Smooth muscle cell (in vitro differentiated cells): ENCODE measurements at regions not wholly inside any gene's neighbourhood (a gene's known extent, or its start where the extent isn't known, plus 50 kb on each side); places are given as distances from the start of the nearest gene placed in this dataset.

ENCODE experiments used
- DNase-seq: peaks from one replicate; lab custom pipeline; 2025; ENCODE audit not compliant: unreplicated experiment; lab: John Stamatoyannopoulos, UW
- H2AFZ ChIP-seq: fragments of 200-600 bp; sonication (generic); 2 replicates; pipeline ENCODE4 v1.6.0; 2016; ENCODE audit warnings: antibody characterized with exemption, low read depth, mild to moderate bottlenecking
- H3F3A ChIP-seq: fragments of 200-600 bp; sonication (generic); 2 replicates; pipeline ENCODE4 v1.6.0; 2017; ENCODE audit warnings: antibody characterized with exemption, low read depth
- H3K27ac ChIP-seq: fragments of 200-600 bp; sonication (generic); 2 replicates; pipeline ENCODE4 v1.5.1; 2016; ENCODE audit warnings: low read depth, mild to moderate bottlenecking
- H3K27me3 ChIP-seq: fragments of 200-600 bp; sonication (generic); 2 replicates; pipeline ENCODE4 v1.6.1; 2016; ENCODE audit warnings: low read depth, mild to moderate bottlenecking
- H3K36me3 ChIP-seq: fragments of 200-600 bp; sonication (generic); 2 replicates; pipeline ENCODE4 v1.5.1; 2016; ENCODE audit warnings: low read depth
- H3K4me1 ChIP-seq: fragments of 200-600 bp; sonication (generic); 2 replicates; pipeline ENCODE4 v1.5.1; 2016; ENCODE audit warnings: low read depth
- H3K4me2 ChIP-seq: fragments of 200-600 bp; sonication (generic); 2 replicates; pipeline ENCODE4 v1.6.0; 2016; ENCODE audit warnings: mild to moderate bottlenecking
- H3K4me3 ChIP-seq: fragments of 200-600 bp; sonication (generic); 2 replicates; pipeline ENCODE4 v1.5.1; 2016; ENCODE audit warnings: mild to moderate bottlenecking
- H3K79me2 ChIP-seq: fragments of 200-600 bp; sonication (generic); 2 replicates; pipeline ENCODE4 v1.6.0; 2016; ENCODE audit warnings: low read depth, mild to moderate bottlenecking
- H3K9ac ChIP-seq: fragments of 200-600 bp; sonication (generic); 2 replicates; pipeline ENCODE4 v1.6.0; 2016; ENCODE audit warnings: low read depth
- H3K9me3 ChIP-seq: fragments of 200-600 bp; sonication (generic); replicated peaks from 2 replicates; pipeline ENCODE4 v1.5.1; 2016; ENCODE audit warnings: low read depth
- H4K20me1 ChIP-seq: fragments of 200-600 bp; sonication (generic); 2 replicates; pipeline ENCODE4 v1.6.0; 2016; ENCODE audit warnings: low read depth
- CTCF ChIP-seq: fragments of 200-600 bp; sonication (generic); IDR thresholded peaks from 2 replicates; pipeline ENCODE4 v1.5.1; 2017; ENCODE audit warnings: borderline replicate concordance, mild to moderate bottlenecking, antibody characterized with exemption; ENCODE audit not compliant: insufficient read depth, poor library complexity, severe bottlenecking
- WGBS: methylation state at CpG from one replicate; pipeline ENCODE4 v1.1.7; 2016; ENCODE audit warnings: low lambda C conversion rate; 5-methylcytosine and 5-hydroxymethylcytosine counted together

DNA sequence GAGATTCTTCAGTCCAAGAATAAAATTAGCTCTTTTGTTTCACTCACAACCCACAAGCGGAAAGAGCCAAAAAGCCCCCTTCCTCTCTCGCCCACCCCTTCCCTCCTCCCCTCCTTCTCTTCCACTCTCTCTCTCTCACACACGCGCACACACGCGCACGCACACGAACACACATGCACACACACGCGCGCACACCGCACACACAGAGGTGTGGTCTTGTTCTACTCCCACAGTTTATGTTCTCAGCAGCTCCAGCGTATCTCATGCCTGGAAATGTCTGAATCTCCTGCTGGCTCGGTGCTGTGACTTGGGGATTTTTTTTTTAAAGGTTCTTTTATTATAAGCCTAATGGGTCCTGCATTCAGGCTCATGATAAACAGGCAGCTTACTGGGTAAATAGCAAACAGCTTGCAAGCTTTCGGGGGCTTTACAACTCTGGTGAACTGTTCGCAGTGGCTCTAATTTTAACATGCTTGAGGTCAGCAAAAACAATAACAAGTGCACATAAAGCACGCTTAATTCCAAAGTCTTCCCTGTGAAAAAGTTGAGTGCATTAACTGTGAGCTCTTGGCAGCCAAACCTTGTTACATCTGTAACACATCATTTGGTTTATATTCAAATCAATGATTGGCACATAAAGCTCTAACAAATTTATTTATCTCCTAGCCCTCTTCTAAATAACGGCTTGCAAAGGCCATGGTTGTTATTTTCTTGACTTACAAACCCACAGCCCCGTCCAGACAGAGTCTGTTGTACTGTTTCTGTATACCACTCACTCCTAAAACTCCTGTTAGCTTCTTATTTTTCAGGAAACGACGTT lies 424.1 kb upstream of the MGMT start:
- Histone ChIP-seq H3K27me3 (peaks cover 9% of the 10 kb centered on the region), H3F3A (no peaks in the 10 kb centered on the region), H2AFZ (no peak overlapping the region), H3K4me2 (no peak overlapping the region), H3K36me3 (no peaks in the 10 kb centered on the region), H4K20me1 (no peaks in the 10 kb centered on the region), H3K79me2 (no peaks in the 10 kb centered on the region), H3K27ac (no peak overlapping the region), H3K9ac (no peak overlapping the region), H3K4me1 (peaks cover 10% of the 10 kb centered on the region), H3K9me3 (no peaks in the 10 kb centered on the region), H3K4me3 (no peak overlapping the region)
- 84% methylated on average over 21 of the region's 21 CpGs for WGBS
- TF ChIP-seq CTCF, result no peak
- no peak for DNase-seq

DNA sequence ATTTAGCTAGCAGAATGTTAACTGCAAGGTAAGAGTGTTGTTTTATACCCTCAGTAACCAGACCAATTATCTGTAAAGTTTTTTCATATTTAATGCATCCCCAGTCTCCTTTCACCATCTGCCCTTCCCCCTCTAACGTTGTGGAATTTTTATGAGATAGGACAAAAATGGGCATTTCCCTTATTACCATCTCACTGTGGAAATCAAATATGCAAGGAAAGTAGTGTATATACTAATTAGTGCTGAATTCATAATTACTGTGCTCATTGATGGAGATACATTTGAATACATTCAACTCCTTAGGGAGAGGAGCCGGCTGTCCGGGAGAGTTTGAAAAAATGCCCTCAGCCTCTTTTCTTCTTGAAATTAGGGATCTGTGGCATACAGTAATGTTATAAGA lies 423.4 kb upstream of the MGMT start:
- peaks cover 9% of the 10 kb centered on the region for H3K27me3 ChIP-seq
- no peaks in the 10 kb centered on the region for H4K20me1 ChIP-seq
- no peak overlapping the region for H3K27ac ChIP-seq
- no peaks in the 10 kb centered on the region for H3K79me2 ChIP-seq
- H3K4me3 ChIP-seq, result no peak overlapping the region
- H3K9me3 ChIP-seq, result no peaks in the 10 kb centered on the region
- no peak for DNase-seq
- H3K9ac ChIP-seq, result no peak overlapping the region
- H3K4me1 ChIP-seq, result peaks cover 10% of the 10 kb centered on the region
- H3K4me2 ChIP-seq, result no peak overlapping the region
- TF ChIP-seq CTCF, result no peak
- no peaks in the 10 kb centered on the region for H3F3A ChIP-seq
- no peak overlapping the region for H2AFZ ChIP-seq
- 88% methylated on average over 3 of the region's 3 CpGs for WGBS
- no peaks in the 10 kb centered on the region for H3K36me3 ChIP-seq

DNA sequence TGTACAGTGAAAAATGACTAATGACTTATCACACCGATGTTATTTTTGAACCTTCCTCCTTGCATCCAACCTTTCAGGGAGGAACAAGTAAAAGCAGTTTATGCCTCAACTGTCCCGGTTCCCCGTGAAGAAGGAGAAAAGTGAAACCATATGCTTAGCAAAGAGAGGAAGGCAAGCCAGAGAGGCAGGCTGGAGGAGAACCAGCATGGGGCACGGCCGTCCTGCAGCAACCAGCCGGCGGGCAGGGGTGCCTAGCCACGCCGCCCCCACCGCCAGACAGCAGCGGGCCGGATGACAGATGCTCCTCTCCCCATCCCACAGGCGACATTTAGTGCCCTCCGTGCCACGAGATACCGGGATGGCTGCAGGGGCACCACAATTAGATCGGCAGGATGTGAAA lies 421.4 kb upstream of the MGMT start:
- no peaks in the 10 kb centered on the region for H3K36me3 ChIP-seq
- H2AFZ ChIP-seq, result no peak overlapping the region
- H3K79me2 ChIP-seq, result no peaks in the 10 kb centered on the region
- no peaks in the 10 kb centered on the region for H3K9me3 ChIP-seq
- no peaks in the 10 kb centered on the region for H4K20me1 ChIP-seq
- H3F3A ChIP-seq, result no peaks in the 10 kb centered on the region
- no peak overlapping the region for H3K4me2 ChIP-seq
- TF ChIP-seq CTCF, result no peak
- no peaks in the 10 kb centered on the region for H3K27me3 ChIP-seq
- peaks cover 4% of the 10 kb centered on the region for H3K4me1 ChIP-seq
- no peak overlapping the region for H3K27ac ChIP-seq
- no peak overlapping the region for H3K4me3 ChIP-seq
- no peak for DNase-seq
- H3K9ac ChIP-seq, result no peak overlapping the region
- 96% methylated on average over 17 of the region's 17 CpGs for WGBS
